ENCODE measurements at regions not wholly inside any gene's neighbourhood (a gene's known extent, or its start where the extent isn't known, plus 50 kb on each side); places are given as distances from the start of the nearest gene placed in this dataset.
"Not testable (repeated sequence)": the region's sequence is repeated elsewhere in the genome, so short reads cannot be mapped to it uniquely, and the experiment has no call there.

GRCh38 chr7:66460921-66461361, 167.7 kb upstream of the KCTD7 start:
- H3K27ac ChIP-seq, result no peak overlapping the region
- no peaks in the 10 kb centered on the region for H3K27me3 ChIP-seq
- DNase-seq, result no peak
- H3K36me3 ChIP-seq, result no peaks in the 10 kb centered on the region
- peaks cover 0 to 7% (median 0%) of the 10 kb centered on the region in 4 donors for H3K4me1 ChIP-seq
- no peaks in the 10 kb centered on the region for H3K9me3 ChIP-seq
- intact Hi-C loops (cut with DNase I), result no loop called here
- H3K4me3 ChIP-seq, result no peak overlapping the region
- 82% methylated on average over 3 of the region's 3 CpGs for WGBS (ENCODE audit: insufficient coverage, low coverage, low lambda C conversion rate, missing lambda C conversion rate)
- ATAC-seq, result no peak
- TF ChIP-seq CTCF (IDR thresholded peaks at IDR 0.05), result no peak
- TF ChIP-seq POLR2A (IDR thresholded peaks at IDR 0.05), result no peak

- H3K9me3 ChIP-seq; H3K4me3 ChIP-seq; H3K27ac ChIP-seq; H3K4me1 ChIP-seq; H3K36me3 ChIP-seq; H3K27me3 ChIP-seq; ATAC-seq; DNase-seq; intact Hi-C loops (cut with DNase I): not testable (repeated sequence)
- 89% methylated on average over 4 of the region's 4 CpGs for WGBS (ENCODE audit: insufficient coverage, low coverage, low lambda C conversion rate, missing lambda C conversion rate)
Observed at GRCh38 chr7:66461397-66461796, 167.3 kb upstream of the KCTD7 start.

- H3K4me1 ChIP-seq; intact Hi-C loops (cut with DNase I); H3K9me3 ChIP-seq: not testable (repeated sequence)
Observed at GRCh38 chr7:66462831-66463230, 165.8 kb upstream of the KCTD7 start.

GRCh38 chr7:66464059-66464458, 164.6 kb upstream of the KCTD7 start:
- no peaks in the 10 kb centered on the region for H3K4me1 ChIP-seq
- H3K27me3 ChIP-seq, result no peaks in the 10 kb centered on the region
- H3K4me3 ChIP-seq, result no peak overlapping the region
- no peak for TF ChIP-seq POLR2A (IDR thresholded peaks at IDR 0.05)
- no peak for TF ChIP-seq CTCF (IDR thresholded peaks at IDR 0.05)
- intact Hi-C loops (cut with DNase I), result no loop called here
- ATAC-seq (no peak), DNase-seq (no peak)
- H3K36me3 ChIP-seq, result no peaks in the 10 kb centered on the region
- 88% methylated on average over 6 of the region's 6 CpGs for WGBS (ENCODE audit: insufficient coverage, low coverage, low lambda C conversion rate, missing lambda C conversion rate)
- H3K27ac ChIP-seq, result no peak overlapping the region
- no peaks in the 10 kb centered on the region for H3K9me3 ChIP-seq

More at GRCh38 chr7:66462831-66463230, 165.8 kb upstream of the KCTD7 start:
- not testable (repeated sequence) for H3K27me3 ChIP-seq, H3K27ac ChIP-seq, H3K36me3 ChIP-seq, DNase-seq, H3K4me3 ChIP-seq, ATAC-seq
- WGBS (ENCODE audit: insufficient coverage, low coverage, low lambda C conversion rate, missing lambda C conversion rate), result no CpG with 5 or more reads among the region's 4 CpGs

- DNase-seq (no peak), ATAC-seq (no peak)
- no peaks in the 10 kb centered on the region for H3K9me3 ChIP-seq
- intact Hi-C loops (cut with DNase I), result no loop called here
- no peaks in the 10 kb centered on the region for H3K27me3 ChIP-seq
- no peak overlapping the region for H3K4me3 ChIP-seq
- no peaks in the 10 kb centered on the region for H3K36me3 ChIP-seq
- 90% methylated on average over 8 of the region's 8 CpGs for WGBS (ENCODE audit: insufficient coverage, low coverage, low lambda C conversion rate, missing lambda C conversion rate)
- H3K4me1 ChIP-seq, result no peaks in the 10 kb centered on the region
- TF ChIP-seq CTCF (IDR thresholded peaks at IDR 0.05), result no peak
- no peak for TF ChIP-seq POLR2A (IDR thresholded peaks at IDR 0.05)
- H3K27ac ChIP-seq, result no peak overlapping the region
Observed at GRCh38 chr7:66466081-66466600, 162.5 kb upstream of the KCTD7 start.

GRCh38 chr7:66467887-66468286, 160.8 kb upstream of the KCTD7 start:
- Histone ChIP-seq H3K9me3 (no peaks in the 10 kb centered on the region), H3K27ac (no peak overlapping the region), H3K27me3 (no peaks in the 10 kb centered on the region), H3K4me1 (no peaks in the 10 kb centered on the region), H3K36me3 (no peaks in the 10 kb centered on the region), H3K4me3 (no peak overlapping the region)
- intact Hi-C loops (cut with DNase I), result no loop called here
- no peak for ATAC-seq
- TF ChIP-seq CTCF (IDR thresholded peaks at IDR 0.05), result no peak
- no peak for TF ChIP-seq POLR2A (IDR thresholded peaks at IDR 0.05)
- WGBS (ENCODE audit: insufficient coverage, low coverage, low lambda C conversion rate, missing lambda C conversion rate), result 96% methylated on average over 2 of the region's 2 CpGs
- DNase-seq, result no peak

- intact Hi-C loops (cut with DNase I); H3K4me1 ChIP-seq; ATAC-seq: not testable (repeated sequence)
Observed at GRCh38 chr7:66473064-66473463, 155.6 kb upstream of the KCTD7 start.

More at GRCh38 chr7:66473064-66473463, 155.6 kb upstream of the KCTD7 start:
- 80% methylated on average over 3 of the region's 3 CpGs for WGBS (ENCODE audit: insufficient coverage, low coverage, low lambda C conversion rate, missing lambda C conversion rate)
- not testable (repeated sequence) for H3K4me3 ChIP-seq, H3K9me3 ChIP-seq, H3K27ac ChIP-seq, H3K27me3 ChIP-seq, DNase-seq
- H3K36me3 ChIP-seq, result peaks cover 0 to 14% (median 1%) of the 10 kb centered on the region in 4 donors

Data from right lobe of liver (tissue), 6 donors.